ENCODE measurements at regions not wholly inside any gene's neighbourhood (a gene's known extent, or its start where the extent isn't known, plus 50 kb on each side); places are given as distances from the start of the nearest gene placed in this dataset.
A peak's percentile ranks its signal among the peaks of the same experiment; 100 is the strongest.
"Not testable (repeated sequence)": the region's sequence is repeated elsewhere in the genome, so short reads cannot be mapped to it uniquely, and the experiment has no call there.

DNA sequence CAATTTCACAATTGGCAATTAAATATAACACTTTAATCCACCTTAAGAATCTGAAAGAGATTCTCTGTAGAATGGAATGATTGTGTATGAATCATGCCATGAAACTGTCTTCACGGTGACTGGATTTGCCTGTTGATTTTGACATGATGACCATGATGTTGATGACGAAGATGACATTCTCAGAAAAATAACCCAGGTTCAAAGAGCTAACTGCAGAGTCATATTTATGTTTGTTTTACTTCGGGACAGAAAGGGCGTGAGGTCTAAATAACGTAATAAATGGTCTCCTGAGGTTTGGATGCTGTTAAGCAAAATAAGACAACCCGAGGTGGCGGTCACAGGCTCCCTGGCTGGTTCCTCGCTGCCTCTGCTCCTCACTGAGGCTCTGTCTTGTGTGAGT is 532.0 kb downstream of the TMEM121 start:
- ATAC-seq: no peak
- Histone ChIP-seq H3K9me3 (no peaks in the 10 kb centered on the region), H3K36me3 (ENCODE audit: low read depth) (no peaks in the 10 kb centered on the region), H3K4me3 (no peak overlapping the region), H3K4me1 (ENCODE audit: low read depth) (no peaks in the 10 kb centered on the region)
- intact Hi-C loops (cut with DNase I, micrococcal nuclease): no loop called here
- no peak for DNase-seq
- TF ChIP-seq, protein P1, sequence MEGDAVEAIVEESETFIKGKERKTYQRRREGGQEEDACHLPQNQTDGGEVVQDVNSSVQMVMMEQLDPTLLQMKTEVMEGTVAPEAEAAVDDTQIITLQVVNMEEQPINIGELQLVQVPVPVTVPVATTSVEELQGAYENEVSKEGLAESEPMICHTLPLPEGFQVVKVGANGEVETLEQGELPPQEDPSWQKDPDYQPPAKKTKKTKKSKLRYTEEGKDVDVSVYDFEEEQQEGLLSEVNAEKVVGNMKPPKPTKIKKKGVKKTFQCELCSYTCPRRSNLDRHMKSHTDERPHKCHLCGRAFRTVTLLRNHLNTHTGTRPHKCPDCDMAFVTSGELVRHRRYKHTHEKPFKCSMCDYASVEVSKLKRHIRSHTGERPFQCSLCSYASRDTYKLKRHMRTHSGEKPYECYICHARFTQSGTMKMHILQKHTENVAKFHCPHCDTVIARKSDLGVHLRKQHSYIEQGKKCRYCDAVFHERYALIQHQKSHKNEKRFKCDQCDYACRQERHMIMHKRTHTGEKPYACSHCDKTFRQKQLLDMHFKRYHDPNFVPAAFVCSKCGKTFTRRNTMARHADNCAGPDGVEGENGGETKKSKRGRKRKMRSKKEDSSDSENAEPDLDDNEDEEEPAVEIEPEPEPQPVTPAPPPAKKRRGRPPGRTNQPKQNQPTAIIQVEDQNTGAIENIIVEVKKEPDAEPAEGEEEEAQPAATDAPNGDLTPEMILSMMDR (IDR thresholded peaks at IDR 0.05): no peak

DNA sequence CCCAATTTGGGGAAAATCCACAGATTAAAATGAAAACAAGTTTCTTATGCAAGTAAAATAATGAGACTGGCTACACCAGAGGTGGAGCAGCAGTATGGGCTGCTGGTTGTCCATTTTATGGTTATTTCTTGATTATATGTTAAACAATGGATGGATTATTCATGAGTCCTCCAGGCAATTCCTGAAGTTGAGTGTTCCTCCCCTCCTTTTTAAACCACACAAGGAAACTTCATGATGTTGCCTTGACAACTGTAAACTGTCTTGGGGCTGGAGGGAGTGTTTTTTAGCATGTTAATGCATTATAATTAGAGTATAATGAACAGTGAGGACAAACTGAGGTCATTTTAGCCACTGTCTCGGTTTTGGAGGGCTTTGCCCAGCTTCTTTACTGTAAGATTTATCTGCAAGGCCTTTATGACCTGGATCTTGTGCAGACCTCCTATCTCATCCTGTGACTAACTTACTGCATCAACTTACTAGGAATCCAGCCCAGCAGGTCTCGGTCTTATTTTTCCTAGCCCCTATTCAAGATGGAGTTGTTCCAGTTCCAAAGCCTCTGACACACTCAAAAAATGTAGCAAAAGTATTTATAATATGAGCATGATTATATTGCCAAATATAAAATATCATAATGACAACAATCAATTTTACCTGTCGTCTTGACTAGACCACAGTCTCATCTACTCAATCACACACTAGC is 534.0 kb downstream of the TMEM121 start:
- intact Hi-C loops (cut with DNase I, micrococcal nuclease): no loop called here
- Histone ChIP-seq H3K36me3 (ENCODE audit: low read depth) (no peaks in the 10 kb centered on the region), H3K9me3 (no peaks in the 10 kb centered on the region), H3K4me3 (no peak overlapping the region), H3K4me1 (ENCODE audit: low read depth) (no peaks in the 10 kb centered on the region)
- no peak for ATAC-seq
- DNase-seq: no peak
- TF ChIP-seq, protein P1 (IDR thresholded peaks at IDR 0.05): no peak

DNA sequence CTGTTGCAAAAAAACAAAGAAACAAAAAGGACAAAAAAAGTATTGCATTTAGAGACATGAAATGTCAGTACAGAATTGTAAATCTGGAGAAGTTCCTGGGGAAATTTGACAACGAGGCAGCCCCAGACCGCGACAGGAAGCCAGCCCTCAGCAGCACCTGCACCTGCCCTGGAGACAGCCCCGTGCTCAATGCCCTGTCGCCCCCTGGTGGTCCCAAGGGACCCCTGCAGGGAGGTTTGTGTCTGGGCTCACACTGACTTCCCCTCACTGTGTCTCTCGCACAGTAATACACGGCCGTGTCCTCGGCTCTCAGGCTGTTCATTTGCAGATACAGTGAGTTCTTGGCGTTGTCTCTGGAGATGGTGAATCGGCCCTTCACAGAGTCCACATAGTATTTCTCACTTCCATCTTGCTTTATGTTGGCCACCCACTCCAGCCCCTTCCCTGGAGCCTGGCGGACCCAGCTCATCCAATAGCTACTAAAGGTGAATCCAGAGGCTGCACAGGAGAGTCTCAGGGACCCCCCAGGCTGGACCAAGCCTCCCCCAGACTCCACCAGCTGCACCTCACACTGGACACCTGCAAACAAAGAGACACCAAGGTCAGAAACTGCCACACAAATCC is 535.6 kb downstream of the TMEM121 start:
- H3K4me3 ChIP-seq; intact Hi-C loops (cut with DNase I, micrococcal nuclease); H3K36me3 ChIP-seq (ENCODE audit: low read depth); ATAC-seq; H3K4me1 ChIP-seq (ENCODE audit: low read depth); H3K9me3 ChIP-seq: not testable (repeated sequence)
- peak in 2 of 3 donors; percentile 65 to 67 for DNase-seq

DNA sequence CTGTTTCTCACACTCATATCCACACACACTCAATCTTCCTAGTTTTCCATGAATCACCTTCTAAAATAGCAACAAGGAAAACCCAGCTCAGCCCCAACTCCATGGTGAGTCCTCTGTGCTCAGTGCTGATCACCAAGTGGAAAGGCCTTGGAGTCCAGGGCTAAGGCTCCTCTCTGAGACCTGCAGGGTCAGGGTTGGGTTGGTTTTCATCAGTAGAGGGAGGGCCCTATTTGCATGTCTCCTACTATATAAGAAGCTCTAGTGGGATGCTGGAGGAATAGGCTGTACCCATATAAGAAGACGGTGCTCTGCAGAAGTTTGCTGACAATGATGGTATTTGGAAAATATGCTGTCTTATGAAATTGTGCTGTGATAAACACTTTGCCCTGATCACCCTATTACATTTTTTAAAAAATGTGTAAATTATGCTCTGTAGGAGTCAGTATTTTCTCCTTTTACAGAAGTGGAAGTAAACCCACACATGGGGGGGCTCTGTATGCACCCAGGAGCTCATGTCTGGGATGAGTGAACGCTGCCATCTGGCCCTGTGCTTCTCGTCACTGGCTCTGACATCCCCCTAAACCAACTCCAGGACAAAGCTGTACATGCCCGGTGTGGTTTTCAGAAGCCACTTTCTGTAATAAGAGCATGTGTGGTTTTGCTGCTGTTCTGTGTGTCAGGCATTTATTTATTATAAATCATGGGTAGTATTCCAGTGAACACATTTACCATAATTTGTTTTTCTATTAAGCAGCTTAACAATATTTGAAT is 536.3 kb downstream of the TMEM121 start:
- no peak for ATAC-seq
- no peaks in the 10 kb centered on the region for H3K36me3 ChIP-seq (ENCODE audit: low read depth)
- no peaks in the 10 kb centered on the region for H3K9me3 ChIP-seq
- TF ChIP-seq, protein P1 (IDR thresholded peaks at IDR 0.05): no peak
- H3K4me3 ChIP-seq: no peak overlapping the region
- intact Hi-C loops (cut with DNase I, micrococcal nuclease): no loop called here
- no peak for DNase-seq
- H3K4me1 ChIP-seq (ENCODE audit: low read depth): no peaks in the 10 kb centered on the region

DNA sequence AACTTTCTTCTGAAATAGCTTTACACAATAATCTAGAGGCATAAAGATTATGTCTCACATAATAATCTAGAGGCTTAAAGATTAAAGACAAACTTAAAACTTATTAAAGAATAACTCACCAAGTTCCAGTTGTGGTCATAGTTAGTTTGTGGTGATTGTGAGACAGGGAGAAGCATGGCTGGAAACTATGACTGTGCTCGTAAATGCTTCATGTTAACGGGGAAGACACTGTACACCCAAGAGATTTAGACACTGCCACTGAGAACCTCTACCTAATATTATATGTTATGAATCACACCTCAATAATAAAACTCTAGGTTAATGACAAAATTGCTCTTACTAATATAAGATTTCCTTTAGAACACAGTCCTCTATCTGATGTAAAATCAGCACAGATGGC is 541.6 kb downstream of the TMEM121 start:
- no peak for DNase-seq
- no peak for ATAC-seq
- Histone ChIP-seq H3K9me3 (no peaks in the 10 kb centered on the region), H3K4me3 (no peak overlapping the region), H3K36me3 (ENCODE audit: low read depth) (no peaks in the 10 kb centered on the region), H3K4me1 (ENCODE audit: low read depth) (no peaks in the 10 kb centered on the region)
- intact Hi-C loops (cut with DNase I, micrococcal nuclease): no loop called here
- TF ChIP-seq, protein P1 (IDR thresholded peaks at IDR 0.05): no peak

Data from mucosa of descending colon (tissue), 3 donors.